ENCODE measurements at regions not wholly inside any gene's neighbourhood (a gene's known extent, or its start where the extent isn't known, plus 50 kb on each side); places are given as distances from the start of the nearest gene placed in this dataset.
"Not testable (repeated sequence)": the region's sequence is repeated elsewhere in the genome, so short reads cannot be mapped to it uniquely, and the experiment has no call there.

- not testable (repeated sequence) for DNase-seq
These were observed 1519.3 kb upstream of the TPTE start for GRCh38 chr21:9001890-9002663.

- not testable (repeated sequence) for DNase-seq
These were observed 1517.2 kb upstream of the TPTE start for GRCh38 chr21:9003909-9004814.

GRCh38 chr21:9004815-9005518, 1516.4 kb upstream of the TPTE start:
- DNase-seq: not testable (repeated sequence)

GRCh38 chr21:9005671-9006070, 1515.7 kb upstream of the TPTE start:
- DNase-seq: not testable (repeated sequence)

GRCh38 chr21:9006111-9006510, 1515.3 kb upstream of the TPTE start:
- DNase-seq: not testable (repeated sequence)

GRCh38 chr21:9006553-9007323, 1514.6 kb upstream of the TPTE start:
- not testable (repeated sequence) for DNase-seq

GRCh38 chr21:9008636-9009035, 1512.7 kb upstream of the TPTE start:
- no peak for DNase-seq

- not testable (repeated sequence) for DNase-seq
These were observed 1511.9 kb upstream of the TPTE start for GRCh38 chr21:9009267-9010016.

- not testable (repeated sequence) for DNase-seq
These were observed 1511.1 kb upstream of the TPTE start for GRCh38 chr21:9010121-9010795.

GRCh38 chr21:9010936-9011890, 1510.2 kb upstream of the TPTE start:
- DNase-seq: not testable (repeated sequence)

GRCh38 chr21:9011916-9012315, 1509.5 kb upstream of the TPTE start:
- DNase-seq: not testable (repeated sequence)

GRCh38 chr21:9013502-9014242, 1507.7 kb upstream of the TPTE start:
- DNase-seq: not testable (repeated sequence)

GRCh38 chr21:9014243-9014734, 1507.1 kb upstream of the TPTE start:
- DNase-seq: not testable (repeated sequence)

- not testable (repeated sequence) for DNase-seq
These were observed 1505.7 kb upstream of the TPTE start for GRCh38 chr21:9015483-9016197.

- not testable (repeated sequence) for DNase-seq
These were observed 1504.2 kb upstream of the TPTE start for GRCh38 chr21:9017206-9017605.

- not testable (repeated sequence) for DNase-seq
These were observed 1502.6 kb upstream of the TPTE start for GRCh38 chr21:9018731-9019253.

GRCh38 chr21:9024006-9024767, 1497.2 kb upstream of the TPTE start:
- not testable (repeated sequence) for DNase-seq
